ENCODE measurements at regions not wholly inside any gene's neighbourhood (a gene's known extent, or its start where the extent isn't known, plus 50 kb on each side); places are given as distances from the start of the nearest gene placed in this dataset.

DNA sequence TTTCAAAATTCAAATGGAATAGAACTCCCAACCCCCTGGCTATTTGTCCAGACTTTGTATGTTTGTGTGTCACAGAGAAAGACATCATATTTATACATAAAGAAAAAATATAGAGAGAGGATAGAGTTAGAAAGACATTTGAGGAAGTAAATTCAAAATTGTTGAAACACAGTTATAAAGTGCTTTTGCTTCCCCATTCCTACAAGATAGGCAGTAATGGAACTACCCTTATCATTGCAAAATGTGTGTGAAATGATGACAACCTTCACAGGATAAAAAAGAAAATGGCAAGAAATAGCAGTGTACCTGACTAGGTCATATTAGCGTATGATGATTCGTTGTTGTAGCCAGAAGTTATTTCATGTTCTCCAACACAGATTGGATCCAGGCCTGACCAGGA is 63.1 kb downstream of the FZD1 start:
- TF ChIP-seq, protein P1, sequence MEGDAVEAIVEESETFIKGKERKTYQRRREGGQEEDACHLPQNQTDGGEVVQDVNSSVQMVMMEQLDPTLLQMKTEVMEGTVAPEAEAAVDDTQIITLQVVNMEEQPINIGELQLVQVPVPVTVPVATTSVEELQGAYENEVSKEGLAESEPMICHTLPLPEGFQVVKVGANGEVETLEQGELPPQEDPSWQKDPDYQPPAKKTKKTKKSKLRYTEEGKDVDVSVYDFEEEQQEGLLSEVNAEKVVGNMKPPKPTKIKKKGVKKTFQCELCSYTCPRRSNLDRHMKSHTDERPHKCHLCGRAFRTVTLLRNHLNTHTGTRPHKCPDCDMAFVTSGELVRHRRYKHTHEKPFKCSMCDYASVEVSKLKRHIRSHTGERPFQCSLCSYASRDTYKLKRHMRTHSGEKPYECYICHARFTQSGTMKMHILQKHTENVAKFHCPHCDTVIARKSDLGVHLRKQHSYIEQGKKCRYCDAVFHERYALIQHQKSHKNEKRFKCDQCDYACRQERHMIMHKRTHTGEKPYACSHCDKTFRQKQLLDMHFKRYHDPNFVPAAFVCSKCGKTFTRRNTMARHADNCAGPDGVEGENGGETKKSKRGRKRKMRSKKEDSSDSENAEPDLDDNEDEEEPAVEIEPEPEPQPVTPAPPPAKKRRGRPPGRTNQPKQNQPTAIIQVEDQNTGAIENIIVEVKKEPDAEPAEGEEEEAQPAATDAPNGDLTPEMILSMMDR (IDR thresholded peaks at IDR 0.05) = no peak
- TF ChIP-seq POLR2A (IDR thresholded peaks at IDR 0.05) = no peak
